Liver (tissue), 8 donors: ENCODE measurements at regions not wholly inside any gene's neighbourhood (a gene's known extent, or its start where the extent isn't known, plus 50 kb on each side); places are given as distances from the start of the nearest gene placed in this dataset.

Experiments used
- DNase-seq: peaks from one replicate; pipeline ENCODE4 v3.0.0-alpha.2; 2017; ENCODE audit warnings: low spot score
- H3K27ac ChIP-seq, 2 donors: one replicate each; pipeline ENCODE4 v1.7.0; 2013; ENCODE audit warnings: inconsistent platforms in 2 of 2, low read length in 2 of 2, control low read depth in 1 of 2, low read depth in 1 of 2, mild to moderate bottlenecking in 1 of 2
- H3K27me3 ChIP-seq, 4 donors: one replicate each; pipeline versions ENCODE4 v1.6.1 to v1.7.0; 2013; ENCODE audit warnings: low read length in 3 of 4, inconsistent platforms in 1 of 4, mild to moderate bottlenecking in 1 of 4, moderate library complexity in 1 of 4; ENCODE audit not compliant: control insufficient read depth in 4 of 4, insufficient read depth in 4 of 4
- H3K36me3 ChIP-seq, 4 donors: one replicate each; pipeline versions ENCODE4 v1.6.1 to v1.7.0; 2013; ENCODE audit warnings: low read length in 3 of 4, mild to moderate bottlenecking in 3 of 4, low read depth in 1 of 4, moderate library complexity in 1 of 4; ENCODE audit not compliant: control insufficient read depth in 4 of 4, insufficient read depth in 3 of 4
- H3K4me1 ChIP-seq, 4 donors: one replicate each; pipeline versions ENCODE4 v1.6.1 to v1.7.0; 2013; ENCODE audit warnings: low read length in 3 of 4, mild to moderate bottlenecking in 3 of 4, moderate library complexity in 1 of 4; ENCODE audit not compliant: control insufficient read depth in 4 of 4, insufficient read depth in 4 of 4
- H3K4me3 ChIP-seq, 3 donors: one replicate each; pipeline versions ENCODE4 v1.6.1 to v1.7.0; 2013; ENCODE audit warnings: low read length in 3 of 3, control low read depth in 1 of 3, low read depth in 1 of 3, mild to moderate bottlenecking in 1 of 3
- H3K9ac ChIP-seq, 2 donors: one replicate each; pipeline ENCODE4 v1.7.0; 2013; ENCODE audit warnings: low read length in 2 of 2, mild to moderate bottlenecking in 2 of 2, moderate library complexity in 2 of 2, control low read depth in 1 of 2, low read depth in 1 of 2
- H3K9me3 ChIP-seq, 4 donors: one replicate each; pipeline versions ENCODE4 v1.6.1 to v1.7.0; 2013; ENCODE audit warnings: low read length in 3 of 4; ENCODE audit not compliant: control insufficient read depth in 4 of 4
- ATF3 ChIP-seq: IDR thresholded peaks from 2 replicates; pipeline ENCODE4 v1.6.1; 2016; ENCODE audit warnings: antibody characterized with exemption
- CTCF ChIP-seq: fragments of 150-350 bp; IDR thresholded peaks from 2 replicates; pipeline ENCODE4 v1.5.1; 2017; ENCODE audit warnings: improper control_type of control experiment, low read depth, low read length; ENCODE audit not compliant: missing input control
- EGR1 ChIP-seq, 2 donors: IDR thresholded peaks; 2 replicates each; pipeline ENCODE4 v1.6.1; 2016 to 2018; ENCODE audit warnings: antibody characterized with exemption in 2 of 2, low read depth in 2 of 2
- FOXA1 ChIP-seq: IDR thresholded peaks from 2 replicates; pipeline ENCODE4 v1.6.1; 2016; ENCODE audit warnings: antibody characterized with exemption
- FOXA2 ChIP-seq: IDR thresholded peaks from 2 replicates; pipeline ENCODE4 v1.6.1; 2016; ENCODE audit warnings: antibody characterized with exemption
- GABPA ChIP-seq, 2 donors: IDR thresholded peaks in 1 of 2; conservative IDR thresholded peaks in 1 of 2; 2 replicates each; pipeline ENCODE4 v1.6.1; 2016; ENCODE audit warnings: antibody characterized with exemption in 2 of 2, mild to moderate bottlenecking in 1 of 2, moderate library complexity in 1 of 2
- HNF4A ChIP-seq, 2 donors: conservative IDR thresholded peaks; 2 replicates each; pipeline ENCODE4 v1.6.1; 2016; ENCODE audit warnings: antibody characterized with exemption in 2 of 2, mild to moderate bottlenecking in 2 of 2
- JUND ChIP-seq, 2 donors: IDR thresholded peaks; 2 replicates each; pipeline ENCODE4 v1.6.1; 2016; ENCODE audit warnings: antibody characterized with exemption in 2 of 2
- RAD21 ChIP-seq, 2 donors: IDR thresholded peaks; 2 replicates each; pipeline ENCODE4 v1.6.1; 2016; ENCODE audit warnings: antibody characterized with exemption in 2 of 2, mild to moderate bottlenecking in 2 of 2
- RXRA ChIP-seq, 2 donors: IDR thresholded peaks; 2 replicates each; pipeline ENCODE4 v1.6.1; 2017 to 2018; ENCODE audit warnings: antibody characterized with exemption in 2 of 2, mild to moderate bottlenecking in 1 of 2
- SP1 ChIP-seq: IDR thresholded peaks from 2 replicates; pipeline ENCODE4 v1.6.1; 2018; ENCODE audit warnings: antibody characterized with exemption, mild to moderate bottlenecking
- YY1 ChIP-seq: IDR thresholded peaks from 2 replicates; pipeline ENCODE4 v1.6.1; 2016; ENCODE audit warnings: antibody characterized with exemption, mild to moderate bottlenecking
- ZBTB33 ChIP-seq: IDR thresholded peaks from 2 replicates; pipeline ENCODE4 v1.6.1; 2016; ENCODE audit warnings: antibody characterized with exemption
- WGBS: extraction: QIAGEN DNeasy Blood & Tissue Kit; methylation state at CpG from one replicate; pipeline ENCODE4 v1.1.7; 2013; 5-methylcytosine and 5-hydroxymethylcytosine counted together
- TF ChIP-seq, protein P1 (sequence below): IDR thresholded peaks from 2 replicates; pipeline ENCODE4 v1.6.1; 2016; ENCODE audit warnings: antibody characterized with exemption, mild to moderate bottlenecking
- TF ChIP-seq, protein P2 (sequence below): IDR thresholded peaks from 2 replicates; pipeline ENCODE4 v1.6.1; 2016; ENCODE audit warnings: antibody characterized with exemption
- donor health status: healthy.
- donor health status: healthy.
- donor health status: healthy.
- donor health status: healthy.
- donor health status: healthy.

DNA sequence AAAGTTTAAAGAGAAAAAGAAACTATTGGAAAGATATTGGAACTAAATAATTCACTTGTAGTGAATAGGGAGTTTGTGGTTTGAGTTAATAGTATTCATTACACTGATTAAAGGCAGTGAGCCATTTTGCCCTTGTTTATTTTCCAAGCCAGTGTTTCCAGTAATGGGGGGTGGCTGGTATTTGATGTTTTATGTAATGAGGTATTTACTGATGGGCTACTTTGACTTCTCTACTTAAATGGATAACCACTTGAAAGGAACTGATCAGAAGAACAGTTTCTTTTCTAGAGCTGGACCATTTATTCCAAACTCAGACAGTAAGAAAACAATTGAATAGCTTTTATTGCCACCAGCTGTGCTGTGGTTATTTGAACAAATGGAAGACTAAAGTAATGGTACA lies 227.0 kb upstream of the HDAC9 start:
- Histone ChIP-seq H3K27me3 (no peaks in the 10 kb centered on the region), H3K36me3 (no peaks in the 10 kb centered on the region), H3K27ac (no peak overlapping the region), H3K4me3 (no peak overlapping the region), H3K9me3 (no peaks in the 10 kb centered on the region), H3K4me1 (no peaks in the 10 kb centered on the region), H3K9ac (no peak overlapping the region)
- no peak for DNase-seq
- TF ChIP-seq RAD21 (IDR thresholded peaks at IDR 0.05) (no peak), SP1 (no peak), ATF3 (no peak), EGR1 (IDR thresholded peaks at IDR 0.05; ENCODE audit: low read depth in 2 of 2) (no peak), FOXA1 (no peak), HNF4A (conservative IDR thresholded peaks at IDR 0.05) (no peak), YY1 (no peak), CTCF (no peak), ZBTB33 (no peak), RXRA (IDR thresholded peaks at IDR 0.05) (no peak), JUND (IDR thresholded peaks at IDR 0.05) (no peak), GABPA (IDR thresholded peaks at IDR 0.05 in 1 of 2, conservative IDR thresholded peaks at IDR 0.05 in 1 of 2) (no peak)
- TF ChIP-seq, protein P1, sequence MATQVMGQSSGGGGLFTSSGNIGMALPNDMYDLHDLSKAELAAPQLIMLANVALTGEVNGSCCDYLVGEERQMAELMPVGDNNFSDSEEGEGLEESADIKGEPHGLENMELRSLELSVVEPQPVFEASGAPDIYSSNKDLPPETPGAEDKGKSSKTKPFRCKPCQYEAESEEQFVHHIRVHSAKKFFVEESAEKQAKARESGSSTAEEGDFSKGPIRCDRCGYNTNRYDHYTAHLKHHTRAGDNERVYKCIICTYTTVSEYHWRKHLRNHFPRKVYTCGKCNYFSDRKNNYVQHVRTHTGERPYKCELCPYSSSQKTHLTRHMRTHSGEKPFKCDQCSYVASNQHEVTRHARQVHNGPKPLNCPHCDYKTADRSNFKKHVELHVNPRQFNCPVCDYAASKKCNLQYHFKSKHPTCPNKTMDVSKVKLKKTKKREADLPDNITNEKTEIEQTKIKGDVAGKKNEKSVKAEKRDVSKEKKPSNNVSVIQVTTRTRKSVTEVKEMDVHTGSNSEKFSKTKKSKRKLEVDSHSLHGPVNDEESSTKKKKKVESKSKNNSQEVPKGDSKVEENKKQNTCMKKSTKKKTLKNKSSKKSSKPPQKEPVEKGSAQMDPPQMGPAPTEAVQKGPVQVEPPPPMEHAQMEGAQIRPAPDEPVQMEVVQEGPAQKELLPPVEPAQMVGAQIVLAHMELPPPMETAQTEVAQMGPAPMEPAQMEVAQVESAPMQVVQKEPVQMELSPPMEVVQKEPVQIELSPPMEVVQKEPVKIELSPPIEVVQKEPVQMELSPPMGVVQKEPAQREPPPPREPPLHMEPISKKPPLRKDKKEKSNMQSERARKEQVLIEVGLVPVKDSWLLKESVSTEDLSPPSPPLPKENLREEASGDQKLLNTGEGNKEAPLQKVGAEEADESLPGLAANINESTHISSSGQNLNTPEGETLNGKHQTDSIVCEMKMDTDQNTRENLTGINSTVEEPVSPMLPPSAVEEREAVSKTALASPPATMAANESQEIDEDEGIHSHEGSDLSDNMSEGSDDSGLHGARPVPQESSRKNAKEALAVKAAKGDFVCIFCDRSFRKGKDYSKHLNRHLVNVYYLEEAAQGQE = no peak
- TF ChIP-seq, protein P2, sequence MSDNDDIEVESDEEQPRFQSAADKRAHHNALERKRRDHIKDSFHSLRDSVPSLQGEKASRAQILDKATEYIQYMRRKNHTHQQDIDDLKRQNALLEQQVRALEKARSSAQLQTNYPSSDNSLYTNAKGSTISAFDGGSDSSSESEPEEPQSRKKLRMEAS = no peak

GRCh38 chr7:18276380-18276779 lies 219.2 kb upstream of the HDAC9 start:
- H3K4me1 ChIP-seq = no peaks in the 10 kb centered on the region
- TF ChIP-seq FOXA2 (no peak), ZBTB33 (no peak), RXRA (IDR thresholded peaks at IDR 0.05) (no peak), HNF4A (conservative IDR thresholded peaks at IDR 0.05) (no peak)
- H3K27ac ChIP-seq = no peak overlapping the region
- no peaks in the 10 kb centered on the region for H3K27me3 ChIP-seq
- WGBS = 58% methylated on average over 2 of the region's 2 CpGs
- H3K36me3 ChIP-seq = no peaks in the 10 kb centered on the region
- no peaks in the 10 kb centered on the region for H3K9me3 ChIP-seq
- DNase-seq = no peak
- no peak overlapping the region for H3K9ac ChIP-seq
- H3K4me3 ChIP-seq = no peak overlapping the region
